ES-I3 (cell line): ENCODE measurements at regions not wholly inside any gene's neighbourhood (a gene's known extent, or its start where the extent isn't known, plus 50 kb on each side); places are given as distances from the start of the nearest gene placed in this dataset.

Experiments used
- H3K36me3 ChIP-seq: 2 replicates; pipeline ENCODE4 v1.6.1; 2013; ENCODE audit warnings: mild to moderate bottlenecking, low read length, control low read depth, moderate library complexity; ENCODE audit not compliant: insufficient read depth
- H3K4me1 ChIP-seq: 2 replicates; pipeline ENCODE4 v1.6.1; 2013; ENCODE audit warnings: mild to moderate bottlenecking, control low read depth, low read length; ENCODE audit not compliant: insufficient read depth
- H3K9ac ChIP-seq: 2 replicates; pipeline ENCODE4 v1.6.1; 2013; ENCODE audit warnings: low read depth, mild to moderate bottlenecking, low read length, moderate library complexity
- H3K9me3 ChIP-seq: 2 replicates; pipeline ENCODE4 v1.6.1; 2013; ENCODE audit warnings: mild to moderate bottlenecking, low read length, moderate library complexity; ENCODE audit not compliant: control insufficient read depth, insufficient read depth

DNA sequence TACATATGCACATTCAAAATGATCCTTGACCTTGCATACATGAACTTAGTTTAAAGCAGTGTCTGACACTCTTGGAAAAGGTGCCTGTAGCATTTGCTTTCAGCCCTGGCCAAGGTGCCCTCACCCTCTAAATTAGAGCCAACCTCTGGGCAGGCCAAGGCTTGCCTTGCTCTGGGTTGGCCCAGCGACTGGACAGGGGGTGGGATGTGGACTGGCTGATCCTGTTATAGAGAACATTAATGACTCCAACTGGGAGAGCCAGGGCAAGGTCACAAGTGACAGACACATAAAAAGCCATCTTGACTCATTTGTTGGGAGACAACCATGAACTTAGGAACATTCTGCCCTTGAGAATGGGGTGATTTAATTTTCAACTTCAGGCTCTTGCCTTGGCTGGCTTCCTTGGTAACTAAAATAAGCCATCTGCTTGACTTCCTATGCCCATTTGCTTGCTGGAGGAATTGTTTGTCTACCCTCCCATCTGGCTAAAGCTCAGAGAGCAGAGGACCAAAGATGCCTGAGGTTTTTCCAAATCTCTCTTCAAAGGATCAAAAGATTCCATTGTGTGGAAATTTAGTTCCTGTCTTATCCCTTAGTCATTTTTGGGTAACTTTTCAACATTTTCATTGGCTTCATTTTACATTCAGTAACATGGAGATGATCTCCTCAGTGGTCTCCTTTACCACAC lies 403.7 kb downstream of the SOX2 start:
- H3K36me3 ChIP-seq, result no peaks in the 10 kb centered on the region
- no peaks in the 10 kb centered on the region for H3K9me3 ChIP-seq
- no peak overlapping the region for H3K9ac ChIP-seq
- H3K4me1 ChIP-seq, result no peaks in the 10 kb centered on the region

DNA sequence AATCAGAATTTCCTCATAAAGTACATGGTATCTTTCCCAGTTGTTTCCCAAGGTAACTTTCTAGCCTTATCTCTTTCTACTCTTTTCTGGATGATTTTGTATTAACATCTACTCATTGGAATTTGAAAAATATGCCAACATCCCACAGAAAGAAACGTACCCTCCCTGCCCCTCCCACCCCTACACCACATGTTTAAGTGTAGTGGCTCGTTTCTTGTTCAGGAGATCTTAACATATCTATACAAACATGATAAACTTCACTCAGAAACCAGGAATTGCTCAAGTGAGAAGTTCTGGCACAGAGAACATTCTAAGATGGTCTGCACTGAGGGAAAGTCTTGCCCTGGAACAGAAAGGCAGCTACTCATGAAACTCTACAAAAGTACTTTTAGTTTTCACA lies 404.7 kb downstream of the SOX2 start:
- Histone ChIP-seq H3K9me3 (no peaks in the 10 kb centered on the region), H3K36me3 (no peaks in the 10 kb centered on the region), H3K4me1 (no peaks in the 10 kb centered on the region), H3K9ac (no peak overlapping the region)

DNA sequence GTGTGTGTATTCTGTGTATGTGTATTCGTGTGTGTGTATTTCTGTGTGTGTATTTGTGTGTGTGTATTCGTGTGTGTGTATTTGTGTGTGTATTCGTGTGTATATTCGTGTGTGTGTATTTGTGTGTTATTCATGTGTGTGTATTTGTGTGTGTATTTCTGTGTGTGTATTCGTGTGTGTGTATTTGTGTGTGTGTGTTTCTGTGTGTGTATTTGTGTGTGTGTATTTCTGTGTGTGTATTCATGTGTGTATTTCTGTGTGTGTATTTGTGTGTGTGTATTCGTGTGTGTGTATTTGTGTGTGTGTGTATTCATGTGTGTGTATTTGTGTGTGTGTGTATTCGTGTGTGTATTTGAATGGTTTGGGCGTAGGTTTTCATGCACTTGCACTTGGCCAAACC lies 405.4 kb downstream of the SOX2 start:
- Histone ChIP-seq H3K4me1 (0 out of 2 replicates have a peak, but pooled peaks cover 4% of the 10 kb centered on the region), H3K36me3 (no peaks in the 10 kb centered on the region), H3K9me3 (no peaks in the 10 kb centered on the region), H3K9ac (no peak overlapping the region)

DNA sequence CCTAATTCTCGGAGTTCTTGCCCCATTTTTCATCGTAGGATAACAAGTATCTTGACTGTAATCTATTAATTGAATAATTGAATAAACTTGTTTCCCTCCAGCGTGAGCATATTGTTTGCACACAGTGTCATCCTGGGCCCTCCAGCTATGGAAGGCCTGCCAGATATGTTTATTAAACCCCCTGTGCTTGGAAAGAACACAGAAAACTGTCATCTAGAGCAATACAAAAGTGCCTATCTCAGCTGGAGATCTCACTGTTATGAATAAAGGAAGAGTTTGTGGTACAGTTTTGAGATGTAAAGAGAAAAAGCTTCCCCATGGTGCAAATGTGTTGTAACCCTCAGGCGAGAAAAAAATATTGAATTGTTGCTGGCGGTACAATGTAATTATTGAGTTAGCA lies 405.9 kb downstream of the SOX2 start:
- no peaks in the 10 kb centered on the region for H3K9me3 ChIP-seq
- H3K9ac ChIP-seq, result no peak overlapping the region
- H3K4me1 ChIP-seq, result 0 out of 2 replicates have a peak, but pooled peaks cover 4% of the 10 kb centered on the region
- no peaks in the 10 kb centered on the region for H3K36me3 ChIP-seq

DNA sequence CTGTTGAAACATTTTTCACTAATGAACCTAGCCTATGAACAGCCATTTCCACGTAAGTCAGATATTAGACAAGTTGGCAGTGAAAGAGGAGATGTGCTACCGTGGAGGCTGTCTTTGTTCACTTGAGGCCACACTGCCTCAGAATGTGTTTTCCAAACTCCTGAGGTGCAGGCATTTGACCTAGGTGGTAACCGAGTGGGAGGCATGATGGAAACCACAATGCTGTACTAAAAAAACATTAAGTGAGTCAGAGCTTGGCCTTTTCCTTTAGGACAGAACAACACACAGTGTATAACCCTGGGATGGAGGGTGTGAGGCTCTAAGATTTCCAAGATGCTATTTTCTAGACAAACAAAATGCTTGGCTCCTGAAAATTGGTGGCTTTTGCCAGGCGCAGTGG lies 406.3 kb downstream of the SOX2 start:
- Histone ChIP-seq H3K9ac (no peak overlapping the region), H3K4me1 (peaks cover 7% of the 10 kb centered on the region; the same call in 1 of the 2 replicates)

DNA sequence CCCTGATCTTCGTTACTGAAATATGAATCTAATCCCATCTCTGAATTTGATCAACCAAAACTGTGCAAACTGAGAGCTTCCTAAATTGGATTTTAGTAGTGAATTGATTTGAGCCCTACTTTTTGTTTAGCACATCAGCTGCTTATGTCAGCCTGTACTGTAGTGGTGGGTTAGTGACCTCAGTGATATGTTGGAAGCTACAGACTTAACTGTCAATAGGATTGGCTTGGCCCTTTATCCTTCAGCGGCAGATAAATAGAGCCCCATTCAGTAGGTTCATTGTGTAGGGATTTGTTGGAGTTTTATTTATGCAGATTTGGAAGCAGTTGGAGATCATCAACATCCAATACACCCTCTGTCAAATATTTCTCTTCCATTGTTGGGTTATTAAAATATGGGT lies 409.7 kb downstream of the SOX2 start:
- H3K36me3 ChIP-seq, result no peaks in the 10 kb centered on the region
- H3K9me3 ChIP-seq, result no peaks in the 10 kb centered on the region
- no peak overlapping the region for H3K9ac ChIP-seq
- H3K4me1 ChIP-seq, result peaks cover 8% of the 10 kb centered on the region; the same call in 1 of the 2 replicates

More for the DNA sequence above, 406.3 kb downstream of the SOX2 start:
- H3K36me3 ChIP-seq, result no peaks in the 10 kb centered on the region
- H3K9me3 ChIP-seq, result no peaks in the 10 kb centered on the region

DNA sequence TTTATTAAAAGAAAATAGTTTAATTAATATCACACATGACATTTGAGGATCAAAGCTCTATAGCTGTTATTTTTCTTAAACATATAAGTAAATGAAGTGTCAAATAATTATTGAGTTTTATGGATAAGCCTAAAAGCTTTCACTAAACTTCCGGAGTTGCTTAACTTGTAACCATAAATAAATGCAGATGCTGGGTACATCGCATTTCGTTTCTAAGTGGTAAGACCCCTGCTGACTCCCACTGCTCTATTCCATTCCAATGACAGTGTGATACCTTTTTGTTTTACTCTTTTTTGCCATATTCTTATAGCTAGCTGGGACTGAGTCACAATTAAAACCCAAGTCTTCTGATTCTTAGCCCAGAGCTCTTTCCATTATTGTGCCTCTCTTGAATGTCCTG lies 411.1 kb downstream of the SOX2 start:
- H3K4me1 ChIP-seq, result peaks cover 8% of the 10 kb centered on the region; the same call in 1 of the 2 replicates
- H3K9me3 ChIP-seq, result no peaks in the 10 kb centered on the region
- no peaks in the 10 kb centered on the region for H3K36me3 ChIP-seq
- no peak overlapping the region for H3K9ac ChIP-seq

DNA sequence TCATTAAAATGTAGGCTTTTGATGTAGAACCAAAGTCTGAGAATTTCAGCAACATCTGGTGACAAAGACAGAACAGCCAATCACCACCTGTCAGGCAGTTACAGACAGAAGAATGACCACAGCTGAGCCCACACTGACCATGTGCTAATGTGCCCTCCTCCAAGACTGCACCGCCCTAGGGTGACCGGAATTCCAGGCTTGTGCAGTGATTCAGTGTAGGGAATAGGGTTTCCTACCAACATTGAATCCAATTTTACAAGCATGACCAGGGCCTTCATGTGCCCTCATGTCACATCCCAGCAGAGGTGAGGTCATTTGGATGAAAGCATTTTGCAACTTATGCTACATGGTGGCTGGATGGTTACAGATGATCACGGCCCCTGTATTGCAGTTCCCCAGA lies 412.5 kb downstream of the SOX2 start:
- H3K9me3 ChIP-seq, result no peaks in the 10 kb centered on the region
- H3K36me3 ChIP-seq, result no peaks in the 10 kb centered on the region
- H3K4me1 ChIP-seq, result peaks cover 8% of the 10 kb centered on the region; the same call in 1 of the 2 replicates
- H3K9ac ChIP-seq, result no peak overlapping the region

DNA sequence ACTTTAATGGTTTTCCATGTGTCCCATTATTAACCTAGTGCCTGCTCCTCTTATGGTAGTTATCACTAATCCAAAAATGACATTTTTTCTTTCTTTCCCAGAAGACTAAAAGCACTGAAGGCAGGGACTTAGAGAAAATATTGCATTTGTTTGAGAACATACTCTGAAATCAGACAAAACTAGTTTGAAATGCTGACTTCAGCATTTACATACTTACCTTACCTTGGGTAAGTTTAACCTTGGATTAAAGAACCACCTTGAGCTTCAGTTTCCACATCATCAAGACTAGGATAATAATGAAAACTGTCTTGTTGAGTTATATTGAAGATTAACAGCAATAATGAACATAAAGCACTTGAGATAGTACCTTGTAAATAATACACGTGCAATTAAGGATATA lies 413.0 kb downstream of the SOX2 start:
- Histone ChIP-seq H3K4me1 (peaks cover 8% of the 10 kb centered on the region; the same call in 1 of the 2 replicates), H3K36me3 (no peaks in the 10 kb centered on the region), H3K9ac (no peak overlapping the region), H3K9me3 (no peaks in the 10 kb centered on the region)

DNA sequence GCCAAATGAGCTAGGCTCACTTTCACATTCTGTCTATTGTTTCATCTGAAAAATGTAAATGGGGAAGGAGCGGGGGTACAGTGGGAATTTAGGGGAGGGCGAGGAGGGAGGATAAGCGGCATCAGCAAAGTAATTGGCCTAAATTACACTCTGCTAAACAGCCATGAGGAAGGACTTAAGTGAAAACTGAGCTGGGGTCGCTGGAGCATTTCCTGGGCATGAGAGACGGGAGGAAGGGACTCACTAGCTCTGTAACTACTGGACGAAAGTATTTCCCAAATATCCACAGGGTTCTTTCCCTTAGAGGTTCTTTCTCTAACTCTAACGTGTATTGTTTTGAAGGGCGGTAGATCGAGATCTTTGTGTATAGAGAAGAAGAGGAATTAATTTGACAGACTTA lies 418.0 kb downstream of the SOX2 start:
- Histone ChIP-seq H3K36me3 (no peaks in the 10 kb centered on the region), H3K9me3 (no peaks in the 10 kb centered on the region), H3K4me1 (no peaks in the 10 kb centered on the region), H3K9ac (no peak overlapping the region)

DNA sequence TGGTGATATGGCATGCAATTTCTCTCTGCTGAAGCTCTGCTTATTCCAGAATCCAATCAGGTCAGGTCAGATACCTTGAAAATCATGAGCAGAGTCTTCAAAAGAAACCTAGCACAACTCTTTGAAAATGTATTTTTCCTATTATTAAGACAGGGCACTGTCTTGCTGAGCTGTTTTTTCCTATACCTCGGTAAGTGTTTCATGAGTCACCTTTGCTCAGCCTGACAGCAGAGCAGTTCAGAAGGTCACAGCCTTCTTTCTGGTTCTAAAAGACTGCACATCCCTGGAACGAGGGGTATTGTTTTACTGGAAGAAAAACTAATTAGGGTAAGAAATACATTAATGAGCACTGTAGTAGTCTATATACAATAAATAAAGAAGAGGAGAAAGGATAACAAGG lies 422.0 kb downstream of the SOX2 start:
- no peak overlapping the region for H3K9ac ChIP-seq
- H3K4me1 ChIP-seq, result no peaks in the 10 kb centered on the region
- no peaks in the 10 kb centered on the region for H3K36me3 ChIP-seq
- no peaks in the 10 kb centered on the region for H3K9me3 ChIP-seq

DNA sequence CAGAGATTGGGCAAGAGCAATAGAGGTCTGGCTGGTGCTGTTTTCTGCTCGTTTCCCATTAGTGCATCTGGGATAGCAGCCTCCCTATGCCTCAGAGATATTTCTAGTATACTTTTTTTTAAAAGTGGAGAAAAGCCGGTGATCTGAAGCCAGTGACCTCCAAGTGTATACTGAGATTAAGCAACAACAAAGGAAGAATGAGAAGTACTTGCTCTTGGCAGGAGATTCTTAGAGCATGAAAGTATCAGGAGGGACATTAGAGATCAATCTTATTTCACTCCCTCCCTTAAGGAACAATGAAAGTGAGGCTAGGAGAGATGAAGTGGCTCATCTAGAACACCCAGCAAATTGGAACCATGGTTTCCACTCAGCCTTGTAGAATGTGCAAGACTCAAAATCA lies 423.3 kb downstream of the SOX2 start:
- H3K36me3 ChIP-seq, result no peaks in the 10 kb centered on the region
- no peaks in the 10 kb centered on the region for H3K9me3 ChIP-seq
- no peak overlapping the region for H3K9ac ChIP-seq
- peaks cover 4% of the 10 kb centered on the region; the same call in 1 of the 2 replicates for H3K4me1 ChIP-seq

DNA sequence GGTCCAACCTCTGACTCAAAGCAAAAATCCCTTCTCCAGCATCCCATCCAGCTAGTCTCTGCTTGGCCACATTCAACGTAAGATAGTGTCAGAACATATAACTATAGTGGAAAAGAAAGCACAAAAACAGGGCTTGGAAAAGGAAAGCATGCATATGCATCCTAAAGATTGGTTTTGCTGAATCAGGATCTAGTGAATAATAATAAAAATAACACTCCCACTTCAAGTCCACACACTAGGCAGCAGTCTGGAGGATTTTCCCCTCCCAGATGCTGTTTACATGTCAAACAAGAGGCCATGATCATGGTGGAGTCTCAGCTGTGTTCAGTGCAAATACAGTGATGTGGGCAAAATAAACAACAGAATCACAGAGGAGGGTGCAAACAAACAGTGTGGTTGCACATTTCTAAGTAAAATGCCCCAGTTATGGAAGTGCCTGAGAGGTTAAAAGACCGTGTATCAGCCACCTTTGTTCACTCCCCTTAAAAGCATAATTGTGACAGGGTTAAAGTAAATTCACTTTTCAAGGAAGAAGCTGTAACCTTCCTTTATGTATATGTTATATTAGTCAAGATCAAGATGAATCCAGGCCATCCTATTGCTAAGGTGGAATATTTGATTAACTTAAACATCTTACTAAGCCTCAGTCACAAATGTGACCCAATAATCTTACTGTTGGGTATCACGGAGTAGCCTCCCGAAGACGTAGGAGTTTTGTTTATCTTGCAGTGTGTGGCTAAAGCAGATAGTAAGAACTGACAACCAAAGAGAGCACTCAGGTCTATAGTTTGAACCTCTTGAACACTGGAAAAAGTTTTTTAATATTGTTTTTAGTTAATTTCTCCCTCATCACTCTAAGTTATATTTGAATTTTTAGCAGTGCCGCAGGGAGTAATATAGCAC lies 424.5 kb downstream of the SOX2 start:
- Histone ChIP-seq H3K9me3 (no peaks in the 10 kb centered on the region), H3K4me1 (peaks cover 12% of the 10 kb centered on the region; the same call in 1 of the 2 replicates), H3K36me3 (no peaks in the 10 kb centered on the region), H3K9ac (no peak overlapping the region)

DNA sequence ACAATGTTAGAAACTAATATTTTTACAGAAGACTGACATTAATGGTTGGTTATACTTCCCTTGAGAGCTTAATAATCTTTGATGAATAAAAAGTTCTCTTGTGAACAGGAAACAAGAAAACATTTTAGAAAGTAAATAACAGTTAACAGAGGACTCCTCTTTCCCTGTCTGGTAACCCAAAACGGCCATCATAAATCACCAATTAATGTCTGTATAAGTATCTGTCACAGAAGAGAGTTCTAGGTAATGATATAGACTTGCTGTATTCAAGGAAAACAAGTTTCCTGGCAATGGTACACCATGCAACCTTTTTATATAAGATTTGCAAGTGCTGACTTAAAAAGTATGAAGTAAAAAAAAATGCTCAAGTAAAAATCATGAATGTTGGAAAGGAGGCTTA lies 426.7 kb downstream of the SOX2 start:
- Histone ChIP-seq H3K36me3 (no peaks in the 10 kb centered on the region), H3K9me3 (no peaks in the 10 kb centered on the region), H3K9ac (no peak overlapping the region), H3K4me1 (peaks cover 23% of the 10 kb centered on the region)
